Iris pigment epithelial cell (primary cell): ENCODE measurements at regions not wholly inside any gene's neighbourhood (a gene's known extent, or its start where the extent isn't known, plus 50 kb on each side); places are given as distances from the start of the nearest gene placed in this dataset.

ENCODE experiments used
- DNase-seq: peaks from one replicate; pipeline ENCODE4 v3.0.0-alpha.2; 2011; ENCODE audit warnings: low read depth

GRCh38 chr6:104418839-104419238 lies 440.9 kb downstream of the HACE1 start:
- DNase-seq = no peak

DNA sequence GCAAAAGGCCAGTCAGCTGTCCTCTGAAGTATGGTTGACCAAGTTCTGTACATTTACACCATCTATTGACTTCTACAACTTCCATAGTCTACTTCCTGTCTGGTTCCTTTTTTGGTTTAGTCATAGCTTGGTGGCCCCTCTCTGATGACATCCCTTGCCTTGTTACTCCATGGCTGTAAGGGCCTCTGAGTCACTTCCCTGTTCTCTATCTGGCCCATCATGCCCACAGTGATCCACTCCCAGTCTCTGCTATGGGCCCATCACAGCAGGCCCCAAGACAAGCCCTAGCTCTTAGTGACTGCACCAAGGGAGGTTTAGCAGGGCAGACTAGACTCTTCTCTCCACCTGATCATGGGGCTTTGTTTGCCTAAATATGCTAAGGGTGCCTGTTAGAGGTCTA lies 441.6 kb downstream of the HACE1 start:
- peak; percentile 2 for DNase-seq

DNA sequence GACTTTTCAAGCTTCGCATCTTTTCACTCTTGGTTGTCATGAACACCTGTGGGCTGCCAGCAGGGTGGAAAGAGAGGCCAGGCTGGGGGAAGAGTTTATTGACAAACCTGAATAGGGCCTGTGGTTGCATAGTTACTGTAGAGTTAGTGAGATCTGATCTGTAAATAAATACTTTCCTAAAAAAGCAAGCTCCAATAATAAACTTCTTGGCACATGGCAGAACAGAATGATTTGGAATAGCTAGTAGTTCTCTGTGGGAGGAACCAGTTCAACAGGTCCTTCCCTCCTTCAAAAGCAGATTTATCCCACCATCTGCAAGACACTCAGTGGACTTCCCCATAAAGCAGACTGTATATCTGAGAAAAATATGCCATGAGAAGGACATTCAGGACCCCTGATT lies 445.0 kb downstream of the HACE1 start:
- DNase-seq = no peak

DNA sequence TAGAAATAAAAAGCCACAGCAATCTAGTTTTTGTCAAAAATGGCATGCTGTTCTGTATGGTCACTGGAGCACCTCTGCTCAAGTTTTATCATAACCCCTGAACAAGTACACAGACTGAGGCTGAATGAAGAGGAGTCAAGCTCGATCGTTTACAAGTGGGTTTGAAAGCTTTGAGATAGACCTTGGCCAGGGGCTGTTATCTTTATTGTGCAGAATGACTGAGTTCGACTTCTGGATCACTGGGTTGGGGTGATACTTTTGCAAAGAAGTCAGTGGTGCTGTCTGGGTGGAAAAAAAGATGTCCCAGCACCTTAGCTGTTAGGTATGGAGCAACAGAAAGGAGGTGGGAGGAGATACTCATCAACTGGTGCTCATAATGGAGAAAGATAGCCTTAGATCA lies 446.0 kb downstream of the HACE1 start:
- no peak for DNase-seq

DNA sequence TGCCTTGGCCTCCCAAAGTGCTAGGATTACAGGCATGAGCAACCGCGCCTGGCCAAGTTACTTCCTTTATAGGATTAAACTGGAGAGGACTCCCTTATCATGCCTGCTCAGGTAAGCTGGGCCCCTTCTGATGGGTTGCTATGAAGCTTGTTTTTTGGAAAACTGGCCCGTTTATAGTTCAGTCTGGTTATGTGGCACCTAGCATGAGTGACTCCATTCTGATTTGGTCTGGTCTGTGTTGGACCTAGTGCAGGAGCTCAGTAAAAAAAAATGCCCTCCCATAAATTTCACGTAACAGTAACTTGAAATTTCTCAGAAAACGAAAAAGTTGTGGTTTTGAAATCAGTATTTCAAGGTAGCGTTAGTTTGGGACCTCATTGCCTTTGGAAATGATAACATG lies 448.4 kb downstream of the HACE1 start:
- no peak for DNase-seq

DNA sequence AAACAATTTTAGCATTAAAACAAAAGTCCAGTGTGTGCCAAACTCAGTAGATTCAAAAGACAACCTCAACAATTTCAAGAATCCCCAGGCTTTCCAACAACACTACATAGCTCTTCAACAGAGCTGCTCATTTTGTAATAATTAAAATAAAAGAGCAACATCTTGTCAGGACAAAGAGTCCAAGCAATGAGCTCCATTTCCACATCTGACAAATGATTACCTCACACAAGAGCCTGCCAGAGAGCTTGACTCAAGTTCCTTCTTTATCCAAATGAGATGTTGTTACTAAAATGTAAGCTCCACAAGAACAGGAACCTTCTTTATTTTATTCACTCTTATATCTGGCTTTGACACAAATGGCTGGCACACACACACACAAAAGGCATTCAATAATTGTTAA lies 449.8 kb downstream of the HACE1 start:
- DNase-seq = peak; percentile 82

DNA sequence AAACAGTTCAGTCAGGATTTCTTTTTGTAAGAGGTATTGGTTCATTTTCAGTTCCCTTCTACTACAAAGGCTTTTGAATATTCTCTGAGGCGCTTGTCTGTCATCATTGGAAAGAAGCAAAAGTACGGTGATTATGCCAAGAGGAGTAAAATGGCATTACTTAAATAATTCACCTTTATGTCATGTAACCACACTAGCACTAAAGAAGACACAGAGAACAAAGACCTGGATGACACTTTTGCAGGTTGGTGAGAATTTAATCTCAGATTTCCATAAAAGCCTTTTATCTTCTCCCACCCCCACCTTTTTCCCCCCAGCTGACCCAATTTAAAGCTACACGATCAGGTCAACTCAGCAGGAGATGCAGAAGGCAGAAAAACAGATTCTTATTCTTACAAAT lies 451.8 kb downstream of the HACE1 start:
- no peak for DNase-seq

DNA sequence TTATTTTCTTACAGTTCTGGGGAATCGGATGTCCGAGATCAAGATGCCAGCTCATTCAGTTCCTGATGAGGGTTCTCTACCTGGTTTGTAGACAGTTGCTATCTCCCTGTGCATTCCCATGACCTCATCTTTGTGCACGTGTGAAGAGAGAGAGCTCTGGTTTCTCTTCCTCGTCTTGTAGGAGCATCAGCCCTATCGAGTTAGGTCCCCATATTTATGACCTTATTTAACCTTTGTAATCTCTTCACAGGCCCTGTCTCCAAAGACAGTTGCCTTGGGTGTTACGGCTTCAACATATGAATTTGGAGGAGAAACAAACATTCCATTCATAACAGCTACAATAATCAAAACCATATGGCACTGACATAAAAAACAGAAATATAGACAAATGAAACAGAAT lies 455.3 kb downstream of the HACE1 start:
- DNase-seq = peak; percentile 62

DNA sequence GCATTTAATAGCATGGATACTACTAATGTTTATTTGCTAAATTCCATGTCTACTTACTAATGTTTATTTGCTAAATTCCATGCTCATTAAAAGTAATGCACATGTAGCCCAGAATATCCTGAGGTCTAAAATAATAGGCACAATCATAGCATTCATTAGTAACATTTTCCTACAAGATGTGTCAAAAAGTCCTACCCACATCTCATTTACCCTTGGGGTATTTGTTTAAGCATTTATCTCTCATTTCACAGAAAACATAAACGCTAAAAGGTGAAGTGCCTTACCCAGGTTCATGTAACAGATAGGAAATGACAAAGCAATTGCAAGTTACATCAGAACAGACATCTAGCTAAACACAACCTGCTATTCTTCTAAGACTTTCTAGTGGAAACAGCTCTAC lies 457.1 kb downstream of the HACE1 start:
- peak; percentile 15 for DNase-seq

DNA sequence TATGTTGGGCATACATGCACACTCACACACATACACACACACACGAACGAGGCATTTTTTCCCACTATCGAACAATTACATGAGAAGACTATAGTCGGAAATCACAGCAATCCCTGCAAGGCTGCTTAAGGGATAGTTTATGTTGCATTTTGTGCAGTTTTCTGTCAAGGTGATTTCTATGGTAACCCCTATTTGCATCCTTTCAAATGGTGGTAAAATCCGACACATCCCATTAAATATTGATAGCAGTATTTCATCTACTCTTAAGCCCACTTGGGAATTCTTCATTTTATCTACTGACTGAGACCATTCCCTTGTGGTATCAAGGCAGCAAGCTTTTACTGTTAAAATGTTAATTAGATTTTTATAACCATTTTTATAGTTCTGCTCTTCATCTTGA lies 457.8 kb downstream of the HACE1 start:
- DNase-seq = no peak

DNA sequence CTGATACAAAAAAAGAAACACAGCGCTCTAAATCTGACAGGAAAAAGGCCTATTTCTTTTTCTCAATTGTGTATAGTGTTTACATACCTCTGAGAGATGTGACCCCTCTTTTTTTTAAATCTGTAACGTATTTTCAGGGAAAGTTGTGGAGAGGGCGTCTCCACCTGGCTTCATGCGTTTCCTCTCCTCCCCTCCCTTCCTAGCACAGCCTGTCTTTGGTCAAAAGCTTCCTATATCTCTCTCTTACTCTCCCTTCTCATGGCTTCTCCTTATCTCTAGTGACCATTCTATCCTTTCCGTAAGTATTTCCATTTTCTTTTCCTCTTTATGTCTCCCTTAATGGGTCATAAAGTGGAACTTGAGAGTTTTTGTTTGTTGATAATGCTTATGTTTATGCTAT lies 458.9 kb downstream of the HACE1 start:
- no peak for DNase-seq

DNA sequence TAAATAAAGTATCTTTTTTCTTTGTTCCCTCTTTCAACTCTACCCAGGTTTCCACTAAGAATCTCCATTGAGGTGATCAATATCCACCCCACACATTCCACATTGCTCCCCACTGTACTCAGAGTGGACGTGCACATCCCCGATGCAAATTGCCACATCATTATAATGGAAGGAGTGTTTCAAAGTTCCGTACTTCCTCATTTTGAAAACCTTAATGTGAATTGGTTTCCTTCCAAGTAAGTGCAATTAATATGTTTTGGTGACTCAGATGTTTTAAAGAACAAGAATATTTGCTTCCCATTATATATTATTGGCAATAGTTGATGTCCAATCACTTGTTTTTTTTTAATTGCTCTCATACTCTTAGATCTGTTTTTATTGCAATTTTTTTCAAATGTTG lies 463.6 kb downstream of the HACE1 start:
- no peak for DNase-seq

DNA sequence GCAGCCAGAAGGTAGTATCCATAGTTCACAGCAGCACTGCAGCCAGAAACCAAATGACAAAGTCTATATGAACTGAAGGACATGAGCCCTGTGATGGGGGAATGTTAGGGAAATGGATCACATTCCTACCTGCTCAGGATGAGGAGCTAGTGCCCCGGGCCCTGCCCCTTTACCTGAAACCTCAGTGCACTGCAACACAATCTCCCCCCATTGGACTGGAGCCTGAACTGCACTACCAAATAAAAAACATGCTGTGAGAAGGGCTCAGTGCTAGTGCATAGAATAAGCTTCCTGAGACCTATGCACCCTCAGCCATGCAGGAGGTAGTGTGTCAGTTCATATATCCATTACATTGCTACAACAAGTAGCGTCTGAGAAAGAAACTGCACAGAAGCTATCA lies 477.8 kb downstream of the HACE1 start:
- DNase-seq = no peak

DNA sequence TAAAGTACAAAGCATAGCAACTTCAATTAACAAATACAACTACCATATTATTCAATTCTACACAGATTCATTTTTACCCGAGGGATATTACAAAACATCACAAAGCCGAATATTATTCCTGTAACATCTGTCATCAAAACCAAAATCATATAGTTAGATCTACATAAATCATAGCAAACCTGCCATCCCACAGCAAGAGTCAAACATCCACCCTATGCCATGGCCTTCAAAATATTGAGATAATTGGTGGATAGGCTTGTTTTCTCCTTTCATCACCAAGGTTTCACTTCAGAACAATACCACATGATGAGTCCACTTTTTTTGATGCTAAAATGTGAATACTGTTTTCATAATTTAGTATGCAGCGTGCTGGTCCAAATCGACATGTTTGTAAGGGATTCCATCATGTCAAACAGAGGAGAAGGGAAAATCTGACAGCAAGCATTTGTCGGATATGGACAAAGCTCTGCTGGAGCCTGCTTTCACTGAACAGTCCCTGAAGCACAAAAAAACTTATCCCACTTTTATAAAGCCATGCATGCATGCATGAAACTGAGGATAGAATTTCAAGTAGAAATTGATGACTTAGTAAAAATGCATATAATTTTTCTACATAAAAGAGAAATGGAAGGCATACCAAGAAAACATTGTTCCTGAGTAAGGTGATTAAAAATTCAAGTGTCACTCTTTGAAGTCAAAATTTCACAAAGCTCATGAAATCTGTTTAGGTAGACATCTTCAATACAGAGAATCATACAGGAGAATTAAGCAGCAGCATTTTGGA lies 494.1 kb downstream of the HACE1 start:
- DNase-seq = no peak

- DNase-seq = no peak
Observed at GRCh38 chr6:104357928-104358327, 501.8 kb downstream of the HACE1 start.

DNA sequence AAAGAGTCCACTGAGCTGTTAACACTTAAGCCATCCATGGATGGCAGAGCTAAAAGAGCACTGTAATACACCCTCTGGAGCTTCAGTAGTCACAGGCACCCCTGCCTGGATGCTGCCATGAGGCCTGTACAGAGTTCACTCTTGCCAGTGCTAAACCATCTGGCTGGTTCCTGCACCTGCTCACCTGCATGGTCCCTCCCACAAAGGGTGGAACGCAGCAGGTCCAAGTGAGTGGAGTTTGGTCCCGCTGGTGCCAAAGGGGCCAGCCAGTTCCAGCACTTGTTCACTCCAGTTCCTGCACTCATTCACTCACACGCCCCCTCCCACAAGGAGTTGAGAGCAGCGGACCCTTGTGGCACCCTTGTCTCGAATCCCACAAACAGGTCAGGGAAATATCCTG lies 503.5 kb downstream of the HACE1 start:
- no peak for DNase-seq

DNA sequence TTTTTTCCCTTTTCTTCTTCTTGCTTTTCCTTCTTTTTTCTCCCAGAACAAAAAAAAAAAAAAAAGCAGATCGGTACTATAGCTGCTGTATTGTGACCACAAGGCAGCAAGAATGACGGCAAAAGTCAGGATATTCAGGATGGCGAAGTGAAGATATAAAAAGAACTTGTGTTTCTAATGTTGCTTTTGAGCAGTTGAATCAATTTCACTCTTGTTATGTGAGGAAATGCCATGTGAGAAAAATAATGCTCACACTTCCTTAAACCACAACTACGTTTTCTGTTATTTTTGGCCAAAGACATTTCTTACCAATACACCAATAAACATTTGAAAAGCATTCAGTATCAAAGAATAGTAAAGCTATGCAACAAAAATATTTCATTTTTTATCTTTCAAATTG lies 510.5 kb downstream of the HACE1 start:
- DNase-seq = no peak

GRCh38 chr6:104344223-104344622 lies 515.5 kb downstream of the HACE1 start:
- no peak for DNase-seq

DNA sequence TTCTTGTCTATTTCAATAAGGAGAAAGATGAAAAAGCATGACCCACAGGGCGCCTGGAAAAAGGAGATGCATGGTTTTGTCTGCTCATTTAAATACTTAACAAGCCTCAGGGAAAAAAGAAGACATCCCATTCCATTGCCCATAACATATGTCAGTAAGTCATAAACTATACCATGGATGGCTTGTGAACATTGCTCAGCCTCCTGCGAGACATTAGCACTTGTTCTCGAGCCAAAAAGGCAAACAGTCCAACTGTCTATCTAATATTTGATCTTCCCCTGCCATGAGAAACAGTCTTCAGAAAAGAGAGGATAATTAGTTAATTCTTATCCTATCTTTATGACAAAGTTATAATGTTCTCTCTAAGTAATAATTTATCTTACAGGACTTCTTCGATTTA lies 527.4 kb downstream of the HACE1 start:
- no peak for DNase-seq

DNA sequence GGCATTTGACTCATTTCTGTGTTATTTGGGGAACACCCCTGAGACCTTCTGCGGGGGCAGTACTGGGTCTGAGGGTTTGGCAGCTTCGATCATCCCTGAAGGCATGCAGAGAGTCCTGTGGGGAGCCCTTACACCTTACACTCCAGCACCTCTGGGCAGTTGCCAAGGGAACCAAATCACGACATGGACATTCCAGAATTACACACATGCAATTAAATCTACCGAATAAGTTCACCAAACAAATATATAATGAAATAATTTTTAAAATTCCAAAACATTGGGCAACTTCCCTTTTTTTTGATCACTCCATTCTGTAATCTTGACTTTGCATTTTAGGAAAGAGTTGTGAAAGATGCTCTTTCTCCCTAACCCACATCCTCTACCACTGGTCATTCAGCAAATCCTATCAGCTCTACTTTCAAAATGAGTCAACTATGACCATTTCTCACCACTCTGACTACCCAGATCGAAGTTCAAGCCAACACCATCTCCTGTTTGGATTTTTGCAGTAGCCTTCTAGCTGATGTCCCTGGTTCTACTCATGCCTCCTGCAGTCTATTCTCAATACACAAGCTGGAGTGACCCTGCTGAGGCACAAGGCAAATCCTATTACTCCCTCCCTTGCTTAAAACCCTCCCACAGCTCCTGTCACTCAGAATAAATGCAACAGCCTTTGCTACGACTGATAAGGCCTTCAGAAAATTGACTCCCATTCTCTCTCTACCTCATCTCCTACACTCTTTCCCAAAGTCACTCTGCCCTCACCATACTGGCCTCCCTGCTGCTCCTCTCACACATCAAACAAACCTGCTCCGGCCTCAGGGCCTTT lies 533.3 kb downstream of the HACE1 start:
- DNase-seq = peak; percentile 80

- DNase-seq = peak; percentile 54
Observed at GRCh38 chr6:104325341-104326172, 534.2 kb downstream of the HACE1 start.

DNA sequence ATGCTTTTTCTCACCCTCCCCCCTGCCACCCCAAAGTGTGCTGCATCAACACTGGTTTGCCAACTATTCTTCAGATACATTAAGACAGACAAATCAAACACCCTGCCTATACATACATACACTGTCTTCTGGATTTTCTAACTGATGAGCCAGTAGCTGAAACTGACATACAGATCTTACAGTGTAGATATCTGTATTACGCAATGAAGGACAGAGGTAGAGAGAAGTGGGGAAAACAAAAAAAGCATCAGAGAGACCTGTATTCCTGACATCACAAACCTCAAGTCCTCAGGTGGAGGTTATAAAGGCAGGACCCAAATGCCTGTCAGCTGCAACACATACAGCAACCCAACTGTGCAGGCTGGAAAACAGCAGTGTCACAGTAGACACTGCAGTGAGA lies 535.4 kb downstream of the HACE1 start:
- no peak for DNase-seq

DNA sequence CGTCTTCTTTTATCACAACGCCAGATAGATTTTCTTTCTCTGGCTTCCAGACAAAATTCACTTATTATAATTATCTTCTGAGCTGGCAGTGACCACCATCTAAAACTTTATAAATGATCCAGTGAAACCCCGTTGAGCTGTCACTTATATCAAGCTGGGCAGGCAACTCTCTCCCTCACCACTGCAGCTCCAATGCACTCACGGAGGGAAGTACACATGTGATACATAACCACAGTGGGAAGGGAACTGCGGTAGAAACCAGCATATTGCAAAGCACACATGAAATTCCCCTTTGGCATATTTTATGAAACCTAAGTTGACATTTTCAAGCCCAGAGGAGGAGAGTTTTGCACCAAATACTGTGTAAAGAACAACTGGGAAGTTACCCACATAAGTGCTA lies 536.9 kb downstream of the HACE1 start:
- no peak for DNase-seq
